Activated T-cell treated with anti-CD3 and anti-CD28 coated beads for 1 hour (primary cell): ENCODE measurements at regions not wholly inside any gene's neighbourhood (a gene's known extent, or its start where the extent isn't known, plus 50 kb on each side); places are given as distances from the start of the nearest gene placed in this dataset.

Experiments used
- DNase-seq: peaks from one replicate; pipeline ENCODE4 v3.0.0-alpha.2; 2020; ENCODE audit warnings: low read depth

GRCh38 chr17:15177343-15177742, 87.8 kb downstream of the PMP22 start:
- DNase-seq: no peak

- no peak for DNase-seq
Measured at GRCh38 chr17:15175356-15175755, 89.8 kb downstream of the PMP22 start.

- DNase-seq: no peak
Measured at GRCh38 chr17:15171167-15172047, 93.7 kb downstream of the PMP22 start.

GRCh38 chr17:15169676-15170075, 95.5 kb downstream of the PMP22 start:
- DNase-seq: no peak

- no peak for DNase-seq
Measured at GRCh38 chr17:15168379-15168778, 96.7 kb downstream of the PMP22 start.

- DNase-seq: no peak
Measured at GRCh38 chr17:15161395-15161794, 103.7 kb downstream of the PMP22 start.

GRCh38 chr17:15157051-15157450, 108.1 kb downstream of the PMP22 start:
- DNase-seq: no peak

- no peak for DNase-seq
Measured at GRCh38 chr17:15154618-15155017, 110.5 kb downstream of the PMP22 start.

- DNase-seq: no peak
Measured at GRCh38 chr17:15145621-15146020, 119.5 kb downstream of the PMP22 start.

GRCh38 chr17:15143524-15143923, 121.6 kb downstream of the PMP22 start:
- no peak for DNase-seq

- no peak for DNase-seq
Measured at GRCh38 chr17:15134363-15134762, 130.8 kb downstream of the PMP22 start.

- no peak for DNase-seq
Measured at GRCh38 chr17:15133826-15134225, 131.3 kb downstream of the PMP22 start.

- DNase-seq: no peak
Measured at GRCh38 chr17:15133143-15133542, 132.0 kb downstream of the PMP22 start.

GRCh38 chr17:15130426-15130825, 134.7 kb downstream of the PMP22 start:
- no peak for DNase-seq

GRCh38 chr17:15129986-15130385, 135.1 kb downstream of the PMP22 start:
- no peak for DNase-seq

GRCh38 chr17:15124746-15125145, 140.4 kb downstream of the PMP22 start:
- no peak for DNase-seq

- DNase-seq: no peak
Measured at GRCh38 chr17:15124264-15124595, 140.9 kb downstream of the PMP22 start.

GRCh38 chr17:15123593-15124263, 141.4 kb downstream of the PMP22 start:
- DNase-seq: no peak

GRCh38 chr17:15122857-15123256, 142.3 kb downstream of the PMP22 start:
- no peak for DNase-seq

- DNase-seq: no peak
Measured at GRCh38 chr17:15121426-15121825, 143.7 kb downstream of the PMP22 start.

GRCh38 chr17:15119968-15120367, 145.2 kb downstream of the PMP22 start:
- no peak for DNase-seq

GRCh38 chr17:15117239-15117638, 147.9 kb downstream of the PMP22 start:
- DNase-seq: no peak

GRCh38 chr17:15112846-15113617, 152.1 kb downstream of the PMP22 start:
- no peak for DNase-seq
